Cerebellar cortex (tissue), 1 donor: ENCODE measurements at regions not wholly inside any gene's neighbourhood (a gene's known extent, or its start where the extent isn't known, plus 50 kb on each side); places are given as distances from the start of the nearest gene placed in this dataset.
A peak's percentile ranks its signal among the peaks of the same experiment; 100 is the strongest.

Source experiments
- DNase-seq: peaks from one replicate; pipeline ENCODE4 v3.0.0-alpha.2; 2015; ENCODE audit warnings: low spot score

DNA sequence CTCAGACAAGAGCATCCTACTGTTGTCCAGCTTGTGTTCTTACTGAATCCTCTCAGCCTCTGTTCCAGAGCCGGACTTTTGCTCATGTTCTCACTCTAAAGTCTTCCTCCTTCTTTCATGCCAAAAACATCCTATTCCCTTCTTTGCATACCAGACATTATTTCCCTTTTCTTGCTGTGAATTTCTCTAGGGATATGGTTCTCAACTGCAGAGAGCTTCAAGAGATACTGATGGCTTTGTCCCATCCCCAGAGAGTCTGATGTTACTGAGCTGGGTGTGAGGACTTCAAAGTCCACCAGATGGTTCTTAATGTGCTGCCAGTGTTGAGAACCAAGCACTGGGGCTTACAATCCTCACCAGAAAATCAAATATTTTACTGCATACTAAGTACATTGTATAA is 98.6 kb upstream of the FER start:
- DNase-seq = no peak

- peak; percentile 64 for DNase-seq
These were observed 105.4 kb upstream of the FER start for GRCh38 chr5:108642170-108642906.

DNA sequence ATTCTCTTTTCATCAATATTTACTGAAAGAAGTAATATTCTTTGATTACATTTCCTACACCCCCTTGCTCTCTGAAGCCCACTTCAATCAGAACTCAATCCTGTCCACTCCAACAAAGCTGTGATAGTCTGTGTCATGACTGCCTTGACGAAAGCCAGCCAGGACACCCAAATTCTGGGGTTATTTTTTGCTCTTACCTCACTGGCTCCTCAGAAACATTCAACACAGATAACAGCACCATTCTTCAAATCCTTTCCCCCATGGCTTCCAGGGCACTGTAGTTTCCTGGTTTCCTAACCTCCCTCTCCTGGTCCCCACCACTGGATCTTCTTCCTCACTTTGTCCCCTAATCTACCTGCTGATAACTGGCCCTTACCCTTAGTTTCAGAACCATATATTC is 106.1 kb upstream of the FER start:
- DNase-seq = no peak

- DNase-seq = no peak
These were observed 108.3 kb upstream of the FER start for GRCh38 chr5:108639366-108639765.

- no peak for DNase-seq
These were observed 109.7 kb upstream of the FER start for GRCh38 chr5:108638021-108638420.

DNA sequence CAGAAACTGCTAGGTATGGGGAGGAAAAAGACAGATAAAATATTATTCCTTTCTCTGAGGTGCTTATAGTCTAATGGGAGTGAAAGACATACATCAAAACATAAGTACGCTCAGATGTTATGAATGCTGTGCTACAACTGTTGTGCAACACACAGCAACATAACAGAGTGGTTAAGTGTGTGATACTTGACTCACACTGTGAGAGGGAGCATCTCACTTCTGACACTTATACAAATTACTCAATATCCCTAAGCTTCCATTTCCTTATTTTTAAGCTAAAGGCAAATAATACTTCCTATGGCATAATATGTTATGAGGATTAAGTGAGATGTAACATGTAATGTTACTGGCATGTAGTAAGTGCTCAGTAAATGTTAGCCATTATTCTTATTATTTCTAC is 110.6 kb upstream of the FER start:
- DNase-seq = no peak

- no peak for DNase-seq
These were observed 111.4 kb upstream of the FER start for GRCh38 chr5:108636135-108636853.

DNA sequence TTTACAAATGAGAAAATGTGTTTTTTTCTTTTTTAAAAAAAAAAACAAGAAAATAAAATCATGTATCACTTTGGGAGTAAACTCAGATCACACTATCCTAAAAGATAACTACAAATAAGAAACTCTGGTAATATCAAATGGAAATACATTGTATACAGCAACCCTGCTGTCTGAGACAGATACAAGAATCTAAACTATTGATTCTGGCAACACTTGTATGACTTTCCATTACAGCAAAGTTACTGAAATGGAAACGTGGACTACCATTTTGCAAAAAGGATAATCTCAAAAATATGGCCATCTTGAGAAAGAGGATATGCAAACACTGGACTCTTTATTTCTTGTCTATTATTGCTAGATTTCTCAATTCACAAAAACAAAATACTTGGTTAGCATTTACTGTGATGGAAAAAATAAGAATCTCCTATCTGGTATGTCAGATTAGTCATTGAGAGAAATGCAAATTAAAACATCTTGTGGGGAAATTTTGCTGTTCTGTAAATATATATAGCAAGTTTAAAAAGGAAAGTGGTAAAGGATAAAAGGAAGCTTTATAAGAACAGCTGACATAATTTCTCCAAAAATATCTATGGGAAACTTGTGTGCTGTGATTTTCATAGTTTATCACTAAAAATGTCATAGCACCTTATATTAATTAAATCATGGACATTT is 112.9 kb upstream of the FER start:
- no peak for DNase-seq

- no peak for DNase-seq
These were observed 113.6 kb upstream of the FER start for GRCh38 chr5:108634010-108634616.

GRCh38 chr5:108629779-108630528 is 117.7 kb upstream of the FER start:
- no peak for DNase-seq

DNA sequence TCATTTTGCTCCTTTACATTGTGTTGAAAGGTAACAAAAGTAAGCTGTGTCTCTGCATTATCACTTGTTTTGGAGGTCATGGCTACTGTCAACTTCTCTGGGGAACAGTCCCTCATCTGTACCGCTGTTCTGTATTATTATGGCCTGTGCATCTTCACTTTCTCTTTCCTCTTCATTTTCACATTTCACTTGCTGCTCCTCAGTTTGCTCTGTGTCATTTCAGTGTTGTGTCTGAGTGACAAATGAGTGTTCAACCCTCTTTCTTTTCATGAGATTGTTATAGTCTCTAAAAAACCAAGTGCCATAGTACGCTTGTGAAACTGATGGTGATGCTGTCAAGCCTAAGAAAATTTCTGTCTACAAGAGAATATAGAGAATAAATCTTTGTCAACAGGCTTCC is 122.0 kb upstream of the FER start:
- DNase-seq = no peak

- DNase-seq = no peak
These were observed 123.9 kb upstream of the FER start for GRCh38 chr5:108623826-108624225.

DNA sequence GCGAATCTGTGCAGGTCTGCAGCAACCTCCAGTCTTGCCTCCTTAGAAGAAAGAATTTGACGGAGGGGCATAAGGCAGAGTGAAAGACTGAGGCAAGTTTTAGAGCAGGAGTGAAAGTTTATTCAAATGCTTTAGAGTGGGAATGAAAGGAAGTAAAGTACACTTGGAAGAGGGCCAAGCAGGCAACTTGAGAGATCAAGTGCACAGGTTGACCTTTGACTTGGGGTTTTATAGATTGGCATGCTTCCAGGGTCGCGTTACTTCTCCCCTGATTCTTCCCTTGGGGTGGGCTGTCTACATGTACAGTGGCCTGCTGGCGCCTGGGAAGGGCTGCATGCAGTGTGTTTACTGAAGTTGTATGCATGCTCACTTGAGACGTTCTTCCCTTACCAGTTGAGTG is 127.2 kb upstream of the FER start:
- DNase-seq = no peak

DNA sequence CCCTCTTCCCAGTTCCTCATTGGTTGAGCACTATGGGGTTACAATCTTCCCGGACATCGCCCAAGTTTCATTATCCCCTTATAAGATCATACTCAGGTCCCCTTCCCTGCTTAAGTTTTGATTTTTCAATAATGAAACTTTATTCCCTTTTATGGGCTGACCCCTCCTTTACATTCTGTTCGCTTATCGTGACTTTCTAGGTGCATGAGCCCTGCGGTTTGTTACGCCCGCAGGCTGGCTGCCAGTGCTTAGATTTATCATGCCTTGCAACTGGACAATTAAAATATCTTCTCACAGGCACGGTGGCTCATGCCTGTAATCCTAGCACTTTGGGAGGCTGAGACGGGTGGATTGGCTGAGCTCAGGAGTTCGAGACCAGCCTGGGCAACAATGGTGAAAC is 127.9 kb upstream of the FER start:
- DNase-seq = no peak

DNA sequence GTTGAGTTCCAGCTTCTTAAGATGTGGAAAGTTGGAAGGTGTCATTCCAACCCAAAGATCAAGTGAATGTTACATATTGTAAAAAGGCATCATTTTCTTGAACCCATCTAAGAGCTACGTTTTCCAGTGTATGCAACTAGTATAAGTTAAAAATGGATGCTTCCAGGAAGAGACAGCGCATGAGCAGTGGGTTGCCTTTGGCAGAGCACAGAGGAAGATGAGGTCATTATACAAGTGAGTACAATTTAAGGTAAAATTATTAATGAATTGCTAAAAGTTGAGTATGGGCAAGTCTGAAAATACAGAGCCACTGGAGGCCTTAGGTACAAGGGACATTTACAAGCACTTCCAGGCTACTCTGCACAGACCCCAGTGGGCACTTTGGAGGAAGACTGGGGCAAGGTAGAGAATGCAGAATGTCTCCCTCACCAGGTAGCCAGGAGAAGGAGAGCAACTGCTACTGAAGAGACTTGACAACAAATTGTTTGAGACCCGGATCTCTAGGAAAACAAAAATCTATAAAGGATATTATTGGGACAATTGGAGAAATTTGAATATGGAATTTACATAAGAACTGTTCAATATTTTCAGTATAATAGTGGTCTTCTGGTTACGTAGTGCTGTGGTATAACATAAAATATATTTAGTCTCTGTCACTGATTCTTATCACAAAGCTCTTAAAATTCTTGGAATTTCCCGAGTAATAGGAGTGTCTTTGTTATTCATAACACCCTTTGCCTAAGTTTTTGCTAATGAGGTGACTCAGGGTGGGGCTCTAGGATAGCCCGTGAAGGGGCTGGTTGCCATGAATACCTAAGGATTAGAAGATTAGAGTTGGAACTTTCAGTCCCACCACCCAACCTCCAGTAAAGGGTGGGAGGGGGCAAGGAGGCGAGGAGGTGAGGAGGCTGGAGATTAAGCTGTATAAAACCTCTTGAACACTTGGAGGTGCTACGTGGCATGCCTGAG is 129.9 kb upstream of the FER start:
- no peak for DNase-seq

- no peak for DNase-seq
These were observed 132.5 kb upstream of the FER start for GRCh38 chr5:108615216-108615615.

- DNase-seq = no peak
These were observed 140.3 kb upstream of the FER start for GRCh38 chr5:108607421-108607820.

GRCh38 chr5:108606185-108606584 is 141.5 kb upstream of the FER start:
- no peak for DNase-seq

GRCh38 chr5:108602830-108603229 is 144.9 kb upstream of the FER start:
- DNase-seq = no peak

DNA sequence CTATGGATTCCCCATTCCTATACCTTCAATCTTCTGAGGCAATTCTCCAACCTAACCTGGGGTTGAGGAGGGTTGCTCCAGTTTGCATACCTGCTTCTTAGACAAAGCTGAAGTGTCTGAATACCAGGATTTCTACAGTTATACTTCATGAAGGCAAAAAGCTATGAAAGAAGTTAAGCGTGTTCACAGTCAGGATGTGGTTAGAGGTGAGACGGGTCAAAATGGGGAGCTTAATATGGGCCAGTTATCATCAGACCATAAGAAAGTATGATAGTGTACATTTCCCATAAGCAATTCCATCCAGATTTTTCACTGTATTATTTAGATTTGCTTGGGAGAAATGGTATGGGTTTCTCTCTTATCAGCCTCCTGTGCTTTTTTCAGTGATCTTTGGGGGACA is 156.9 kb upstream of the FER start:
- DNase-seq = no peak

- DNase-seq = no peak
These were observed 159.4 kb upstream of the FER start for GRCh38 chr5:108588323-108588722.
